ENCODE measurements at regions not wholly inside any gene's neighbourhood (a gene's known extent, or its start where the extent isn't known, plus 50 kb on each side); places are given as distances from the start of the nearest gene placed in this dataset.

DNA sequence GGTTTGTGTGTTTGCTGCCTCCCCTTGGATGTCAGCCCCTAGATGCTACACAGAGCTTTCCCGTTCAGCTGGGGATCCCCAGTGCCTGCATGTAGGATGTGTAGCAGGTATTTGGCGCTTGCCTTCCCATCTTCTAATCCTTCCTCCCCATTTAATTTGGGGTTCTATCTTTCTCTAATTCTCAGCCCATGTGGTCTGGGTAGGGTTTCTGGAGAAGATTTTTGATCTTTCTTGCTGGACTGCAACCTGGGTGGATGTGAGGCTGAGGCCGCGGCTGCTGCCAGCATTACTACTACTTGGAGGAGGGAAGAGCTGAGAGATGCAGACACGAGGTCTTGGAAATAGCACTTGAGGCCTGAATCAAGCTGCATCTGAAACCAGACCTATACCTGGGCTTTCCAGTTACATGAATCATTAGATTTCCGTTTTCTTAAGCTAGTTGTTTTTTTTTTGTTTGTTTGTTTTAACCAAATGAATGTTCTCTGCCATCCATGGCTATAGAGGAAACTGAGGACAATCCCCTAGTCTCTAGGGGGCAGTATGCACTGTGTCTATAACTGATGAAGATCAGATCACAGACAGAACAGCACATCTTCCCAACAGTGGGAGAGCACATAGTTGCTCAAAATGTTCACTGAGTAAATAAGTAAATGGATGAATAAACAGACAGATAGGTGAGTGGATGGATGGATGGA, 178.6 kb downstream of the FGF18 start:
- no peak overlapping the region for H3K27ac ChIP-seq (ENCODE audit: low read depth, low read length)
- ChIA-PET CTCF (ENCODE audit: partially characterized antibody) (interaction anchor here (0.6 to 3.5 kb wide), 18 partner anchors 12 to 260 kb away, joined by 3 to 18 read pairs (median 3); partner anchors contain the start of gene FGF18), POLR2A (ENCODE audit: partially characterized antibody) (interaction anchor here (0.6 kb wide), 2 partner anchors 612 to 973 kb away, joined by 3 read pairs; no protein-coding TSS in a partner anchor)
- no peak overlapping the region for H3K23ac ChIP-seq (ENCODE audit: insufficient read length)
- no peak overlapping the region for H4K91ac ChIP-seq (replicated peaks; ENCODE audit: insufficient read length, low read length)
- H4K8ac ChIP-seq (ENCODE audit: extremely low read depth, insufficient read depth, low read length), result no peak overlapping the region
- no peak overlapping the region for H2AK5ac ChIP-seq (ENCODE audit: low read depth, low read length)
- no peaks in the 10 kb centered on the region for H3K79me1 ChIP-seq (ENCODE audit: low read depth, low read length)
- H3K18ac ChIP-seq (ENCODE audit: extremely low read depth, low read length), result no peak overlapping the region
- no peaks in the 10 kb centered on the region for H3K9me3 ChIP-seq (ENCODE audit: insufficient read depth in 2 of 2, low read depth in 1 of 2, low read length in 1 of 2)
- H2BK12ac ChIP-seq (ENCODE audit: low read depth, low read length), result no peak overlapping the region
- no peaks in the 10 kb centered on the region; a peak in 1 of 7 replicates for H3K27me3 ChIP-seq (replicated peaks in 1 of 4; ENCODE audit: control insufficient read depth in 3 of 4, extremely low read depth in 1 of 4, insufficient read depth in 3 of 4, low read length in 3 of 4)
- H3K4ac ChIP-seq (replicated peaks; ENCODE audit: insufficient read length, low read depth, low read length), result no peak overlapping the region
- DNase-seq (ENCODE audit: low read depth in 1 of 2, low spot score in 2 of 2) (no peak), FAIRE-seq (no peak)
- 78% methylated on average over 6 of the region's 6 CpGs; no CpG with 5 or more reads in 1 of the 2 experiments for WGBS, 2 experiments (ENCODE audit: extremely low coverage in 1 of 2, insufficient coverage in 1 of 2, insufficient read length in 1 of 2, insufficient replicate concordance in 2 of 2, low coverage in 1 of 2, low lambda C conversion rate in 2 of 2, missing lambda C conversion rate in 1 of 2)
- H3K4me1 ChIP-seq (replicated peaks in 1 of 4; ENCODE audit: control insufficient read depth in 3 of 4, insufficient read depth in 4 of 4, low read length in 3 of 4), result peaks cover 0 to 6% (median 0%) of the 10 kb centered on the region in 4 experiments; a peak in 1 of 7 replicates
- no peak overlapping the region for H2AFZ ChIP-seq (ENCODE audit: low read length)
- H2BK20ac ChIP-seq (ENCODE audit: low read length), result no peak overlapping the region
- H2BK120ac ChIP-seq (replicated peaks; ENCODE audit: low read depth, low read length), result no peak overlapping the region
- no peak overlapping the region for H3K56ac ChIP-seq (replicated peaks; ENCODE audit: insufficient read length, low read depth, low read length)
- no peak overlapping the region for H4K5ac ChIP-seq (ENCODE audit: insufficient read length, low read depth, low read length)
- no peaks in the 10 kb centered on the region for H3K79me2 ChIP-seq (ENCODE audit: control insufficient read depth in 1 of 2, insufficient read depth in 2 of 2, low read length in 2 of 2)
- no peak overlapping the region for H3K4me3 ChIP-seq (ENCODE audit: extremely low read depth in 1 of 4, insufficient read depth in 2 of 4, low read depth in 3 of 4, low read length in 4 of 4)
- no peak overlapping the region for H3K14ac ChIP-seq (ENCODE audit: insufficient read length)
- H2BK15ac ChIP-seq (ENCODE audit: low read length), result no peak overlapping the region
- peaks cover 0 to 2% of the 10 kb centered on the region in 2 experiments for H4K20me1 ChIP-seq (replicated peaks in 1 of 2; ENCODE audit: control insufficient read depth in 1 of 2, insufficient read depth in 2 of 2, low read length in 2 of 2)
- no peak overlapping the region for H2BK5ac ChIP-seq (ENCODE audit: low read depth, low read length)
- no peak overlapping the region for H3K4me2 ChIP-seq (ENCODE audit: insufficient read depth in 1 of 2, low read depth in 2 of 2, low read length in 2 of 2)
- H3K9ac ChIP-seq (replicated peaks in 1 of 4; ENCODE audit: extremely low read depth in 1 of 4, low read depth in 3 of 4, low read length in 3 of 4), result no peak overlapping the region
- peak; percentile 45 to 56 for TF ChIP-seq RAD21 (IDR thresholded peaks at IDR 0.05 in 1 of 2, conservative IDR thresholded peaks at IDR 0.05 in 1 of 2; ENCODE audit: low read depth in 2 of 2, low read length in 2 of 2)
- no peak for TF ChIP-seq JUND (IDR thresholded peaks at IDR 0.05; ENCODE audit: low read length)
- TF ChIP-seq CTCF (IDR thresholded peaks at IDR 0.05; ENCODE audit: control extremely low read depth in 1 of 3, insufficient read depth in 1 of 3, low read depth in 1 of 3, low read length in 3 of 3), result peak in 1 of 3 experiments; percentile 33; a peak in 2 of 4 replicates
- peaks cover 6% of the 10 kb centered on the region; the same call in 1 of the 2 replicates for H3K23me2 ChIP-seq (ENCODE audit: low read depth, low read length)
- no peaks in the 10 kb centered on the region for H3K36me3 ChIP-seq (ENCODE audit: control insufficient read depth in 2 of 4, insufficient read depth in 4 of 4, low read length in 3 of 4)

Data from H1 (cell line).